Heart right ventricle (tissue), 16 donors: ENCODE measurements at regions not wholly inside any gene's neighbourhood (a gene's known extent, or its start where the extent isn't known, plus 50 kb on each side); places are given as distances from the start of the nearest gene placed in this dataset.
A peak's percentile ranks its signal among the peaks of the same experiment; 100 is the strongest.

ENCODE experiments used
- ATAC-seq, 8 donors: fragments of 200-7000 bp; cut with Tn5 transposase; one replicate each; pipeline ENCODE4 v1.9.1; 2020; ENCODE audit warnings: mild to moderate bottlenecking in 8 of 8, moderate library complexity in 8 of 8, moderate number of reproducible peaks in 1 of 8
- DNase-seq, 2 donors: peaks; one replicate each; pipeline ENCODE4 v3.0.0-alpha.2; 2020
- H3K27ac ChIP-seq, 10 donors: fragments of 200-600 bp; sonication (generic) in 2 of 10; one replicate each; pipeline versions ENCODE4 v1.5.0 to v1.8.0; 2020 to 2022; ENCODE audit warnings: mild to moderate bottlenecking in 3 of 10
- H3K27me3 ChIP-seq, 7 donors: fragments of 200-600 bp; one replicate each; pipeline ENCODE4 v1.8.0; 2021 to 2022; ENCODE audit warnings: mild to moderate bottlenecking in 2 of 7
- H3K36me3 ChIP-seq, 9 donors: fragments of 200-600 bp; sonication (generic) in 1 of 9; one replicate each; pipeline versions ENCODE4 v1.5.0 to v1.8.0; 2020 to 2022; ENCODE audit warnings: mild to moderate bottlenecking in 2 of 9
- H3K4me1 ChIP-seq, 9 donors: fragments of 200-600 bp; sonication (generic) in 1 of 9; one replicate each; pipeline versions ENCODE4 v1.5.0 to v1.8.0; 2020 to 2022; ENCODE audit warnings: mild to moderate bottlenecking in 4 of 9
- H3K4me3 ChIP-seq, 10 donors: fragments of 200-600 bp; sonication (generic) in 2 of 10; one replicate each; pipeline versions ENCODE4 v1.5.0 to v1.8.0; 2020 to 2022; ENCODE audit warnings: mild to moderate bottlenecking in 7 of 10, moderate library complexity in 2 of 10
- H3K9me3 ChIP-seq, 11 donors: fragments of 200-600 bp in 10 of 11; sonication (generic) in 2 of 11; one replicate each; pipeline versions ENCODE4 v1.5.0 to v1.8.0; 2013 to 2022; ENCODE audit warnings: mild to moderate bottlenecking in 2 of 11, control low read depth in 1 of 11, moderate library complexity in 1 of 11
- CTCF ChIP-seq, 9 donors: fragments of 200-600 bp; sonication (generic) in 2 of 9; IDR thresholded peaks; one replicate each; pipeline versions ENCODE4 v1.5.0 to v1.8.0; 2021 to 2022; ENCODE audit warnings: antibody characterized with exemption in 9 of 9, mild to moderate bottlenecking in 5 of 9, moderate library complexity in 1 of 9
- WGBS, 2 donors: extraction: QIAGEN DNeasy Blood & Tissue Kit; methylation state at CpG; one replicate each; pipeline ENCODE4 v1.1.7; 2013; ENCODE audit warnings: inconsistent platforms in 1 of 2; 5-methylcytosine and 5-hydroxymethylcytosine counted together
- intact Hi-C, 10 donors: fragments of 100-400 bp; cut with DNase I; formaldehyde crosslinking; loops; one replicate each; pipeline versions ENCODE4 v1.11.1 to v1.14.2; 2022
- donor health status: Arrhythmogenic right ventricular cardiomyopathy.
- donor health status: ischemic (EF 13 %, LVEDD 7.1; RV severe dilation, severe dysfunction).
- donor health status: healthy with polysubstance abuse.
- donor health status: DM: no; HTN: yes; CAD: no.
- donor health status: DM: no; HTN: no; CAD: no.
- donor health status: ischemic (EF 25% LVEDD 6.9; RV normal size, moderate dysfunction).
- donor health status: ischemic (EF 25% LVEDD 5.7; RV mildly dilated, moderate dysfunction).
- donor health status: healthy.
- donor health status: DM: yes; HTN: yes; CAD: no.
- donor health status: Ischemic cardiomyopathy.
- donor health status: ischemic (EF 35%, LVEDD 5.7; RV mildly dilated, moderate dysfunction).
- donor health status: nonischemic (EF 11% LVEDD 7.7; RV severe dilation, severe dysfunction).
- donor health status: DM: yes; HTN: yes; CAD: no.
- donor health status: PGD.
- donor health status: ischemic (EF 29% LVEDD 5.4; RV normal size, mild dysfunction).
- donor health status: nonischemic (EF 23%, LVEDD 6.1; RV moderate dilation, normal function).

- intact Hi-C loops, result no loop called here
- Histone ChIP-seq H3K4me1 (no peaks in the 10 kb centered on the region), H3K9me3 (peaks cover 0 to 18% (median 9%) of the 10 kb centered on the region in 11 donors), H3K27me3 (no peaks in the 10 kb centered on the region), H3K4me3 (no peak overlapping the region), H3K36me3 (no peaks in the 10 kb centered on the region), H3K27ac (no peak overlapping the region)
- DNase-seq, result no peak
- no peak for ATAC-seq
- TF ChIP-seq CTCF (IDR thresholded peaks at IDR 0.05), result no peak
- 79 to 83% methylated on average over 2 of the region's 2 CpGs for WGBS, 2 donors
These were observed 230.7 kb upstream of the RBMS3 start for GRCh38 chr3:29050155-29050554.

- H3K4me1 ChIP-seq, result no peaks in the 10 kb centered on the region
- H3K36me3 ChIP-seq, result no peaks in the 10 kb centered on the region
- no peak overlapping the region for H3K27ac ChIP-seq
- TF ChIP-seq CTCF (IDR thresholded peaks at IDR 0.05), result no peak
- ATAC-seq, result no peak
- H3K4me3 ChIP-seq, result no peak overlapping the region
- no peaks in the 10 kb centered on the region for H3K27me3 ChIP-seq
- H3K9me3 ChIP-seq, result peaks cover 0 to 36% (median 5%) of the 10 kb centered on the region in 11 donors
- DNase-seq, result no peak
- intact Hi-C loops, result no loop called here
These were observed 223.5 kb upstream of the RBMS3 start for GRCh38 chr3:29057326-29057725.

- 78 to 95% methylated on average over 1 of the region's 1 CpG for WGBS, 2 donors
- H3K9me3 ChIP-seq, result peaks cover 0 to 10% (median 0%) of the 10 kb centered on the region in 11 donors
- intact Hi-C loops, result no loop called here
- H3K4me1 ChIP-seq, result peaks cover 0 to 10% (median 0%) of the 10 kb centered on the region in 9 donors
- no peaks in the 10 kb centered on the region for H3K36me3 ChIP-seq
- ATAC-seq (no peak), DNase-seq (no peak)
- TF ChIP-seq CTCF (IDR thresholded peaks at IDR 0.05), result no peak
- no peak overlapping the region for H3K27ac ChIP-seq
- no peak overlapping the region for H3K4me3 ChIP-seq
- H3K27me3 ChIP-seq, result no peaks in the 10 kb centered on the region
These were observed 216.8 kb upstream of the RBMS3 start for GRCh38 chr3:29064085-29064484.

GRCh38 chr3:29065211-29065785 lies 215.6 kb upstream of the RBMS3 start:
- 17 to 23% methylated on average over 2 of the region's 2 CpGs for WGBS, 2 donors
- peaks cover 0 to 10% (median 0%) of the 10 kb centered on the region in 9 donors for H3K4me1 ChIP-seq
- no peak overlapping the region for H3K27ac ChIP-seq
- ATAC-seq, result peak; percentile 43 to 99 (median 82)
- peak; percentile 21 to 60 for DNase-seq
- H3K27me3 ChIP-seq, result no peaks in the 10 kb centered on the region
- no peaks in the 10 kb centered on the region for H3K36me3 ChIP-seq
- TF ChIP-seq CTCF (IDR thresholded peaks at IDR 0.05), result no peak
- H3K4me3 ChIP-seq, result no peak overlapping the region
- H3K9me3 ChIP-seq, result peaks cover 0 to 3% (median 0%) of the 10 kb centered on the region in 11 donors
- intact Hi-C loops, result no loop called here
